Neural crest cell (in vitro differentiated cells): ENCODE measurements at regions not wholly inside any gene's neighbourhood (a gene's known extent, or its start where the extent isn't known, plus 50 kb on each side); places are given as distances from the start of the nearest gene placed in this dataset.
A peak's percentile ranks its signal among the peaks of the same experiment; 100 is the strongest.

Experiments used
- DNase-seq: peaks from one replicate; pipeline ENCODE4 v3.0.0; 2021; ENCODE audit warnings: low read depth, mixed read lengths, low spot score
- H3K27ac Mint-ChIP-seq: one replicate; pipeline ENCODE4 v1.8.0; 2021; ENCODE audit warnings: mild to moderate bottlenecking, mixed read lengths; ENCODE audit not compliant: unreplicated experiment
- H3K27me3 Mint-ChIP-seq: 2 replicates; pipeline ENCODE4 v1.8.0; 2021; ENCODE audit warnings: low read depth, mild to moderate bottlenecking, mixed read lengths
- H3K36me3 Mint-ChIP-seq: 2 replicates; pipeline ENCODE4 v1.8.0; 2021; ENCODE audit warnings: low read depth, mild to moderate bottlenecking, mixed read lengths
- H3K4me1 Mint-ChIP-seq: 2 replicates; pipeline ENCODE4 v1.8.0; 2021; ENCODE audit warnings: mixed read lengths
- H3K4me3 Mint-ChIP-seq: one replicate; pipeline ENCODE4 v1.8.0; 2021; ENCODE audit warnings: mild to moderate bottlenecking, mixed read lengths
- H3K9me3 Mint-ChIP-seq: 2 replicates; pipeline ENCODE4 v1.8.0; 2021; ENCODE audit warnings: mixed read lengths
- CTCF ChIP-seq: fragments of 200-600 bp; sonication (generic); conservative IDR thresholded peaks from 2 replicates; pipeline ENCODE4 v1.5.0; 2021; ENCODE audit warnings: antibody characterized with exemption, mild to moderate bottlenecking

DNA sequence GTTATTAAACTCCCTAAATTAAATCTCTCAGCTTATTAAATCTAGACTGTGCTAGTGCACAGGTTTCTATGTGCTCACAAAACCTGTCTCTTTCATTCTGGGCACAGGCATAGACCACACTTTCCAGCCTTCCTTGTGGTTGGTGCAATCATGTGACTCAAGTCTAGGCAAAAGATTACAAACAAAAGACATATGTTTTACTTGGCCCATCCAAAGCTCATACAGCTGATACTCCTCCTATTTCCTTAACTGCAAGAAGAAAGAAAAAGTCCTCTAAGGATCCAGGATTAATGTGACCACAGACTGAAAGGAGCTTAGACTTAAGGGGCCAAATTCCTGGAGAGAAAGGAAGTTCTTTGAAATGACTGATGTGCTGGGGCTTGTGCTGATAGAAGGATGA lies 731.3 kb upstream of the RAB6C start:
- peaks cover 16% of the 10 kb centered on the region for H3K4me1 Mint-ChIP-seq
- no peak for DNase-seq

GRCh38 chr2:129252781-129253460 lies 726.5 kb upstream of the RAB6C start:
- Mint-ChIP-seq H3K9me3 (peaks cover 9% of the 10 kb centered on the region), H3K4me3 (peak overlapping the region; percentile 16), H3K36me3 (peaks cover 3% of the 10 kb centered on the region), H3K27ac (no peak overlapping the region), H3K27me3 (no peaks in the 10 kb centered on the region), H3K4me1 (peaks cover 20% of the 10 kb centered on the region)
- peak; percentile 34 for DNase-seq
- no peak for TF ChIP-seq CTCF

More for the DNA sequence above, 731.3 kb upstream of the RAB6C start:
- Mint-ChIP-seq H3K4me3 (no peak overlapping the region), H3K9me3 (no peaks in the 10 kb centered on the region), H3K36me3 (no peaks in the 10 kb centered on the region), H3K27me3 (no peaks in the 10 kb centered on the region), H3K27ac (peak overlapping the region; percentile 50)
- no peak for TF ChIP-seq CTCF

GRCh38 chr2:129253461-129253812 lies 726.0 kb upstream of the RAB6C start:
- Mint-ChIP-seq H3K9me3 (peaks cover 11% of the 10 kb centered on the region), H3K27ac (no peak overlapping the region), H3K27me3 (no peaks in the 10 kb centered on the region), H3K4me1 (peaks cover 15% of the 10 kb centered on the region), H3K36me3 (peaks cover 4% of the 10 kb centered on the region), H3K4me3 (no peak overlapping the region)
- peak; percentile 19 for DNase-seq
- TF ChIP-seq CTCF, result peak; percentile 57

- no peak for TF ChIP-seq CTCF
- no peak overlapping the region for H3K4me3 Mint-ChIP-seq
- H3K27me3 Mint-ChIP-seq, result no peaks in the 10 kb centered on the region
- no peak for DNase-seq
- H3K27ac Mint-ChIP-seq, result no peak overlapping the region
- peaks cover 12% of the 10 kb centered on the region for H3K9me3 Mint-ChIP-seq
- H3K36me3 Mint-ChIP-seq, result peaks cover 10% of the 10 kb centered on the region
- H3K4me1 Mint-ChIP-seq, result peaks cover 14% of the 10 kb centered on the region
These were observed 724.7 kb upstream of the RAB6C start for GRCh38 chr2:129254718-129255117.

DNA sequence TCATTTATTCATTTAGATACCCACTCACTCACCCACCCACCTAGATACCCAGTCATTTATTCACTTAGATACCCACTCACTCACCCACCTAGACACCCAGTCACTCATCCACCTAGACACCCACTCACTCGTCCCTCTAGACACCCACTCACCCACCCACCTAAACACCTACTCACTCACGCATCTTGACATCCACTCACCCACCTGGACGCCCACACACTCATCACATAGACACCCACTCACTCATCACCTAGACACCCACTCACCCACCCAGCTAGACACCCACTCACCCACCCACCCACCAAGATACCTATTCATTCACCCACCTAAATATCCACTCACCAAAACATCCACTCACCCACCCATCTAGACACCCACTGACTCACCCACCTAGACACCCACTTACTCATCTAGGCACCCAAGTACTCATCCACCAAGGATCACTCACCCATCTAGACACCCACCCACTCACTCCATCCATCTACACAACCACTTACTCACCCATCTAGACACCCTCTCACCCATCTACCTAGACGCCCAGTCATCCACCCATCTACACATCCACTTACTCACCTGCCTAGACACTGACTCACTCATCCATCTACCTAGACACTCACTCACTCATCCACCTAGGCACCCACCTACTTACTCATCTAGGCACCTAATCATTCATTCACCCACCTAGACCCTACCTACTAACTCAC lies 723.7 kb upstream of the RAB6C start:
- Mint-ChIP-seq H3K36me3 (peaks cover 10% of the 10 kb centered on the region), H3K4me1 (peaks cover 14% of the 10 kb centered on the region), H3K9me3 (peaks cover 12% of the 10 kb centered on the region), H3K27ac (no peak overlapping the region), H3K27me3 (no peaks in the 10 kb centered on the region), H3K4me3 (no peak overlapping the region)
- no peak for TF ChIP-seq CTCF
- no peak for DNase-seq
